ENCODE measurements at regions not wholly inside any gene's neighbourhood (a gene's known extent, or its start where the extent isn't known, plus 50 kb on each side); places are given as distances from the start of the nearest gene placed in this dataset.

DNA sequence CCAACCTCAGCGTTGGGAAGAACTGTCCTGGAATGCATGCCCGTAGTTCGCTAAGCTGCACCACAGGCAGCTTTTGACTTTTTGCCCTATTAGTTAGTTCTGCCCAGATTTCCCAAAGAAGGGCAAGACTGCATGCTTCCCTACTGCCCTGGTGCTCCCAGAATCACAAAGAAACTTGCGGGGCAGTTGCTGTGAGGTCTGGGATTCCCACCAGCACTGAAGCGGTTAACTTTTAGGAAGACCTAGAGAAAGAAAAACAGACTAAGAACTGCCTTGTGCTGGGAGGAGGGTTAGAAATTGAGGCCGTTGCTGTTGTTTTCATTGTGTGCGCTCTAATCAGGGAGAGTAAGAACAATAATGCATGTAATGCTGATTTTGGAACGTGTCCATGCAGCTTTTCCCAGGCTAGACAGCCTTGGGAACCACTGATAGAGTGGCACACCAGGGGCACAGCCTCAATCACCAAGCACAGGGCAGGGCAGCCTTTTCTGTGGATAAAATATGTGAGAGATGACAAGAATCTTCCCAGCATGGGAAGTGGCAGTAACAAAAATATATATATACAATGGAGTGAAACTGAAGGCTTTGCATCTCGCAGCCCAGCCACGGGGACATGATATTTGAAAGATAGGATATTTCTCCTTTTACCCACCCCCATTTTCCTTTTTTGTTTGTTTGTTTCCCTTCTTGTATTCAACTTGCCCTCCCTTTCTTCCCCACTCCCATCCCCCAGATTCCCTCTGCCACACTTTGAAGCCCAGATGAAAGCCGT, 137.7 kb upstream of the HEY2 start:
- no peak for TF ChIP-seq SIN3A (IDR thresholded peaks at IDR 0.05; ENCODE audit: borderline replicate concordance, insufficient read depth, low read depth, low read length)
- no peak for TF ChIP-seq TCF7L2 (IDR thresholded peaks at IDR 0.05; ENCODE audit: low read depth, low read length)
- TF ChIP-seq, protein P1, sequence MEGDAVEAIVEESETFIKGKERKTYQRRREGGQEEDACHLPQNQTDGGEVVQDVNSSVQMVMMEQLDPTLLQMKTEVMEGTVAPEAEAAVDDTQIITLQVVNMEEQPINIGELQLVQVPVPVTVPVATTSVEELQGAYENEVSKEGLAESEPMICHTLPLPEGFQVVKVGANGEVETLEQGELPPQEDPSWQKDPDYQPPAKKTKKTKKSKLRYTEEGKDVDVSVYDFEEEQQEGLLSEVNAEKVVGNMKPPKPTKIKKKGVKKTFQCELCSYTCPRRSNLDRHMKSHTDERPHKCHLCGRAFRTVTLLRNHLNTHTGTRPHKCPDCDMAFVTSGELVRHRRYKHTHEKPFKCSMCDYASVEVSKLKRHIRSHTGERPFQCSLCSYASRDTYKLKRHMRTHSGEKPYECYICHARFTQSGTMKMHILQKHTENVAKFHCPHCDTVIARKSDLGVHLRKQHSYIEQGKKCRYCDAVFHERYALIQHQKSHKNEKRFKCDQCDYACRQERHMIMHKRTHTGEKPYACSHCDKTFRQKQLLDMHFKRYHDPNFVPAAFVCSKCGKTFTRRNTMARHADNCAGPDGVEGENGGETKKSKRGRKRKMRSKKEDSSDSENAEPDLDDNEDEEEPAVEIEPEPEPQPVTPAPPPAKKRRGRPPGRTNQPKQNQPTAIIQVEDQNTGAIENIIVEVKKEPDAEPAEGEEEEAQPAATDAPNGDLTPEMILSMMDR (IDR thresholded peaks at IDR 0.05), result no peak
- TF ChIP-seq POLR2AphosphoS5 (IDR thresholded peaks at IDR 0.05; ENCODE audit: low read depth, low read length), result no peak
- TF ChIP-seq, protein P2, sequence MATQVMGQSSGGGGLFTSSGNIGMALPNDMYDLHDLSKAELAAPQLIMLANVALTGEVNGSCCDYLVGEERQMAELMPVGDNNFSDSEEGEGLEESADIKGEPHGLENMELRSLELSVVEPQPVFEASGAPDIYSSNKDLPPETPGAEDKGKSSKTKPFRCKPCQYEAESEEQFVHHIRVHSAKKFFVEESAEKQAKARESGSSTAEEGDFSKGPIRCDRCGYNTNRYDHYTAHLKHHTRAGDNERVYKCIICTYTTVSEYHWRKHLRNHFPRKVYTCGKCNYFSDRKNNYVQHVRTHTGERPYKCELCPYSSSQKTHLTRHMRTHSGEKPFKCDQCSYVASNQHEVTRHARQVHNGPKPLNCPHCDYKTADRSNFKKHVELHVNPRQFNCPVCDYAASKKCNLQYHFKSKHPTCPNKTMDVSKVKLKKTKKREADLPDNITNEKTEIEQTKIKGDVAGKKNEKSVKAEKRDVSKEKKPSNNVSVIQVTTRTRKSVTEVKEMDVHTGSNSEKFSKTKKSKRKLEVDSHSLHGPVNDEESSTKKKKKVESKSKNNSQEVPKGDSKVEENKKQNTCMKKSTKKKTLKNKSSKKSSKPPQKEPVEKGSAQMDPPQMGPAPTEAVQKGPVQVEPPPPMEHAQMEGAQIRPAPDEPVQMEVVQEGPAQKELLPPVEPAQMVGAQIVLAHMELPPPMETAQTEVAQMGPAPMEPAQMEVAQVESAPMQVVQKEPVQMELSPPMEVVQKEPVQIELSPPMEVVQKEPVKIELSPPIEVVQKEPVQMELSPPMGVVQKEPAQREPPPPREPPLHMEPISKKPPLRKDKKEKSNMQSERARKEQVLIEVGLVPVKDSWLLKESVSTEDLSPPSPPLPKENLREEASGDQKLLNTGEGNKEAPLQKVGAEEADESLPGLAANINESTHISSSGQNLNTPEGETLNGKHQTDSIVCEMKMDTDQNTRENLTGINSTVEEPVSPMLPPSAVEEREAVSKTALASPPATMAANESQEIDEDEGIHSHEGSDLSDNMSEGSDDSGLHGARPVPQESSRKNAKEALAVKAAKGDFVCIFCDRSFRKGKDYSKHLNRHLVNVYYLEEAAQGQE (IDR thresholded peaks at IDR 0.05; ENCODE audit: insufficient read depth in 1 of 2, low read depth in 2 of 2, low read length in 1 of 2), result no peak
- no peaks in the 10 kb centered on the region for H3K27me3 ChIP-seq (ENCODE audit: control insufficient read depth, insufficient read depth, low read length)
- POLR2A ChIA-PET, result no interaction called here
- H3K4me1 ChIP-seq (ENCODE audit: control insufficient read depth, insufficient read depth, low read length), result peaks cover 5% of the 10 kb centered on the region; the same call in 1 of the 2 replicates
- in situ Hi-C loops (cut with HindIII; ENCODE audit: low pct_unique_long_range_greater_than_20kb, low sequenced_read_pairs), result no loop called here
- H3K4me3 ChIP-seq (ENCODE audit: low read depth in 2 of 2, low read length in 2 of 2), result peak overlapping the region in 1 of 2 experiments; percentile 9; a peak in 1 of 4 replicates
- no TSS peak for BruUV-seq (replicated peaks)
- CTCF ChIA-PET, result no interaction called here
- intact Hi-C loops (cut with micrococcal nuclease; ENCODE audit: unreplicated experiment), result no loop called here
- no peak for DNase-seq (ENCODE audit: low read depth, low spot score)
- no peaks in the 10 kb centered on the region for H3K9me3 ChIP-seq (ENCODE audit: control insufficient read depth, insufficient read depth, low read depth, low read length)
- no peaks in the 10 kb centered on the region for H3K36me3 ChIP-seq (ENCODE audit: control insufficient read depth, insufficient read depth, low read length)
- peak; percentile 71 for ATAC-seq
- no peak overlapping the region for H3K27ac ChIP-seq (ENCODE audit: low read length)

DNA sequence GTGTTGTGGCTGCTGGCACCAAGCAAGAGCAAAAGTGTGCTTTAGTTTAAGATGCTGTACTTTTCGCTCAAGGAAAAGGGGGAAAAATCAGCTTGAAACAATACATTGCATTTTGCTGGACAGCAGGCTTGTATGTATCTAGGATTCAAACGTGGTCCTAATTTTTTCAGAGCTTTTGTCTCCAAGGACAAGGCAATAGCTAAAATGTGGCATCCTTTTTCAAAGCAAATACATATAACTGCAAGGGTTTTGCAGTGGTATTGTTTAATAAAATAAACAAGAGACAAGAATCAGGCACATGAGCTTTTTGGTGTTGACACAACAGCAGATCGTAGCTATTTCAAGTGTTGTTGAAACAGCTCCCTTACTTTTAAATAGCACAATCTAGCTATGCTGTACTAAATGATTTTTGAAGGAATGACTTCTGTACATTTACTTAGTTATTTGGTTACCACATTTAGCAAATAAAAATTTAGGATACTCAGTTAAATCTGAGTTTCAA, 137.0 kb upstream of the HEY2 start:
- BruUV-seq (replicated peaks), result no TSS peak
- Histone ChIP-seq H3K27me3 (ENCODE audit: control insufficient read depth, insufficient read depth, low read length) (no peaks in the 10 kb centered on the region), H3K4me1 (ENCODE audit: control insufficient read depth, insufficient read depth, low read length) (peaks cover 5% of the 10 kb centered on the region; the same call in 1 of the 2 replicates), H3K36me3 (ENCODE audit: control insufficient read depth, insufficient read depth, low read length) (no peaks in the 10 kb centered on the region), H3K9me3 (ENCODE audit: control insufficient read depth, insufficient read depth, low read depth, low read length) (no peaks in the 10 kb centered on the region), H3K4me3 (ENCODE audit: low read depth in 2 of 2, low read length in 2 of 2) (peak overlapping the region in 1 of 2 experiments; percentile 5; a peak in 1 of 4 replicates), H3K27ac (ENCODE audit: low read length) (no peak overlapping the region)
- ChIA-PET CTCF (no interaction called here), POLR2A (no interaction called here)
- intact Hi-C loops (cut with micrococcal nuclease; ENCODE audit: unreplicated experiment) (no loop called here), in situ Hi-C loops (cut with HindIII; ENCODE audit: low pct_unique_long_range_greater_than_20kb, low sequenced_read_pairs) (no loop called here)
- TF ChIP-seq POLR2AphosphoS5 (IDR thresholded peaks at IDR 0.05; ENCODE audit: low read depth, low read length), result no peak
- no peak for TF ChIP-seq SIN3A (IDR thresholded peaks at IDR 0.05; ENCODE audit: borderline replicate concordance, insufficient read depth, low read depth, low read length)
- TF ChIP-seq, protein P1 (IDR thresholded peaks at IDR 0.05), result no peak
- TF ChIP-seq, protein P2 (IDR thresholded peaks at IDR 0.05; ENCODE audit: insufficient read depth in 1 of 2, low read depth in 2 of 2, low read length in 1 of 2), result no peak
- no peak for TF ChIP-seq TCF7L2 (IDR thresholded peaks at IDR 0.05; ENCODE audit: low read depth, low read length)
- ATAC-seq (no peak), DNase-seq (ENCODE audit: low read depth, low spot score) (no peak)
